Mesenchymal stem cell (in vitro differentiated cells and primary cell): ENCODE measurements at regions not wholly inside any gene's neighbourhood (a gene's known extent, or its start where the extent isn't known, plus 50 kb on each side); places are given as distances from the start of the nearest gene placed in this dataset.

ENCODE experiments used
- DNase-seq: peaks from one replicate; pipeline ENCODE4 v3.0.0-alpha.2; 2013
- H2AFZ ChIP-seq: one replicate; pipeline ENCODE4 v1.6.1; 2013; ENCODE audit warnings: low read depth, mild to moderate bottlenecking, control low read depth, inconsistent platforms, low read length, moderate library complexity
- H2AK5ac ChIP-seq: 2 replicates; pipeline ENCODE4 v1.6.1; 2013; ENCODE audit warnings: low read length, moderate library complexity, mild to moderate bottlenecking, inconsistent platforms; ENCODE audit not compliant: severe bottlenecking
- H2BK120ac ChIP-seq: one replicate; pipeline ENCODE4 v1.6.1; 2013; ENCODE audit warnings: low read depth, mild to moderate bottlenecking, inconsistent platforms, low read length, moderate library complexity
- H2BK12ac ChIP-seq, 2 experiments: one replicate each; pipeline ENCODE4 v1.6.1; 2013; ENCODE audit warnings: inconsistent platforms in 2 of 2, low read length in 2 of 2, mild to moderate bottlenecking in 2 of 2, moderate library complexity in 2 of 2, control low read depth in 1 of 2
- H2BK15ac ChIP-seq: one replicate; pipeline ENCODE4 v1.6.1; 2013; ENCODE audit warnings: mild to moderate bottlenecking, low read depth, inconsistent platforms; ENCODE audit not compliant: poor library complexity, severe bottlenecking
- H2BK5ac ChIP-seq: 2 replicates; pipeline ENCODE4 v1.6.1; 2013; ENCODE audit warnings: low read depth, mild to moderate bottlenecking, low read length, control low read depth, inconsistent platforms; ENCODE audit not compliant: poor library complexity, severe bottlenecking
- H3K14ac ChIP-seq, 2 experiments: one replicate each; pipeline ENCODE4 v1.6.1; 2013; ENCODE audit warnings: inconsistent platforms in 2 of 2, low read length in 2 of 2, control low read depth in 1 of 2, mild to moderate bottlenecking in 1 of 2, moderate library complexity in 1 of 2
- H3K18ac ChIP-seq, 2 experiments: one replicate each; pipeline ENCODE4 v1.6.1; 2013; ENCODE audit warnings: inconsistent platforms in 2 of 2, low read length in 2 of 2, control low read depth in 1 of 2, low read depth in 1 of 2, mild to moderate bottlenecking in 1 of 2
- H3K23ac ChIP-seq, 2 experiments: one replicate each; pipeline ENCODE4 v1.6.1; 2013; ENCODE audit warnings: inconsistent platforms in 2 of 2, low read length in 2 of 2, mild to moderate bottlenecking in 2 of 2, moderate library complexity in 2 of 2, control low read depth in 1 of 2
- H3K27ac ChIP-seq: 2 replicates; pipeline ENCODE4 v1.5.1; 2013; ENCODE audit warnings: mild to moderate bottlenecking, moderate library complexity, low read length, control low read depth, inconsistent platforms; ENCODE audit not compliant: poor library complexity, severe bottlenecking
- H3K27me3 ChIP-seq, 2 experiments: 2 replicates each; pipeline versions ENCODE4 v1.6.1 to v1.7.0; 2013; ENCODE audit warnings: low read length in 2 of 2, mild to moderate bottlenecking in 2 of 2, moderate library complexity in 2 of 2, control low read depth in 1 of 2, inconsistent platforms in 1 of 2; ENCODE audit not compliant: control insufficient read depth in 1 of 2, insufficient read depth in 1 of 2
- H3K36me3 ChIP-seq, 2 experiments: 2 replicates each; pipeline versions ENCODE4 v1.6.1 to v1.7.0; 2013; ENCODE audit warnings: low read length in 2 of 2, control low read depth in 1 of 2, inconsistent platforms in 1 of 2, low read depth in 1 of 2, mild to moderate bottlenecking in 1 of 2; ENCODE audit not compliant: insufficient read depth in 2 of 2, control insufficient read depth in 1 of 2
- H3K4ac ChIP-seq, 2 experiments: one replicate each; pipeline ENCODE4 v1.6.1; 2013; ENCODE audit warnings: inconsistent platforms in 2 of 2, low read length in 2 of 2, mild to moderate bottlenecking in 2 of 2, moderate library complexity in 2 of 2, control low read depth in 1 of 2, low read depth in 1 of 2
- H3K4me1 ChIP-seq: 2 replicates; pipeline ENCODE4 v1.6.1; 2013; ENCODE audit warnings: low read depth, low read length, control low read depth; ENCODE audit not compliant: control insufficient read depth, insufficient read depth
- H3K4me2 ChIP-seq: 2 replicates; pipeline ENCODE4 v1.6.1; 2013; ENCODE audit warnings: low read length, mild to moderate bottlenecking, inconsistent platforms; ENCODE audit not compliant: poor library complexity, severe bottlenecking
- H3K4me3 ChIP-seq, 2 experiments: 2 replicates each; pipeline versions ENCODE4 v1.5.1 to v1.7.0; 2013; ENCODE audit warnings: low read length in 2 of 2, mild to moderate bottlenecking in 2 of 2, control low read depth in 1 of 2, low read depth in 1 of 2; ENCODE audit not compliant: insufficient read depth in 1 of 2
- H3K79me1 ChIP-seq: replicated peaks from 2 replicates; pipeline ENCODE4 v1.6.1; 2013; ENCODE audit warnings: mild to moderate bottlenecking, control low read depth, low read length, inconsistent platforms; ENCODE audit not compliant: poor library complexity, severe bottlenecking
- H3K9ac ChIP-seq: 2 replicates; pipeline ENCODE4 v1.7.0; 2013; ENCODE audit warnings: mild to moderate bottlenecking, low read length, moderate library complexity
- H3K9me3 ChIP-seq: 2 replicates; pipeline ENCODE4 v1.7.0; 2013; ENCODE audit warnings: mild to moderate bottlenecking, low read length; ENCODE audit not compliant: control insufficient read depth
- H4K8ac ChIP-seq: one replicate; pipeline ENCODE4 v1.6.1; 2013; ENCODE audit warnings: inconsistent platforms, mild to moderate bottlenecking, low read length, moderate library complexity
- H4K91ac ChIP-seq: one replicate; pipeline ENCODE4 v1.6.1; 2013; ENCODE audit warnings: mild to moderate bottlenecking, low read length, inconsistent platforms
- WGBS: methylation state at CpG from one replicate; pipeline ENCODE4 v1.1.7; 2013; ENCODE audit warnings: mixed read lengths; 5-methylcytosine and 5-hydroxymethylcytosine counted together

- H2BK12ac ChIP-seq = no peak overlapping the region
- H2AK5ac ChIP-seq = no peak overlapping the region
- no peak overlapping the region for H2BK120ac ChIP-seq
- no peaks in the 10 kb centered on the region for H3K9me3 ChIP-seq
- H3K4ac ChIP-seq = no peak overlapping the region
- H4K91ac ChIP-seq = no peak overlapping the region
- H3K23ac ChIP-seq = no peak overlapping the region
- H4K8ac ChIP-seq = no peak overlapping the region
- H3K27ac ChIP-seq = no peak overlapping the region
- no peaks in the 10 kb centered on the region for H3K36me3 ChIP-seq
- no peak overlapping the region for H3K14ac ChIP-seq
- DNase-seq = no peak
- H3K9ac ChIP-seq = no peak overlapping the region
- no peak overlapping the region for H3K18ac ChIP-seq
- H2BK5ac ChIP-seq = no peak overlapping the region
- no peaks in the 10 kb centered on the region for H3K79me1 ChIP-seq
- no peak overlapping the region for H3K4me2 ChIP-seq
- H3K4me1 ChIP-seq = no peaks in the 10 kb centered on the region
- no peak overlapping the region for H2AFZ ChIP-seq
- H3K4me3 ChIP-seq = no peak overlapping the region
- no peaks in the 10 kb centered on the region for H3K27me3 ChIP-seq
- 78% methylated on average over 1 of the region's 1 CpG for WGBS
- no peak overlapping the region for H2BK15ac ChIP-seq
Measured at GRCh38 chr16:56125922-56126321, 65.4 kb upstream of the GNAO1 start.

- H3K27me3 ChIP-seq = no peaks in the 10 kb centered on the region
- no peaks in the 10 kb centered on the region for H3K9me3 ChIP-seq
- H2AFZ ChIP-seq = no peak overlapping the region
- no peak overlapping the region for H3K9ac ChIP-seq
- H3K79me1 ChIP-seq = no peaks in the 10 kb centered on the region
- no peak overlapping the region for H2BK5ac ChIP-seq
- H3K18ac ChIP-seq = no peak overlapping the region
- no peak overlapping the region for H3K14ac ChIP-seq
- DNase-seq = no peak
- H2BK15ac ChIP-seq = no peak overlapping the region
- H3K27ac ChIP-seq = no peak overlapping the region
- H2BK12ac ChIP-seq = no peak overlapping the region
- no peaks in the 10 kb centered on the region for H3K36me3 ChIP-seq
- H3K23ac ChIP-seq = no peak overlapping the region
- no peak overlapping the region for H3K4me3 ChIP-seq
- H2BK120ac ChIP-seq = no peak overlapping the region
- WGBS = 84% methylated on average over 2 of the region's 2 CpGs
- no peaks in the 10 kb centered on the region for H3K4me1 ChIP-seq
- no peak overlapping the region for H4K8ac ChIP-seq
- H3K4ac ChIP-seq = no peak overlapping the region
- no peak overlapping the region for H4K91ac ChIP-seq
- no peak overlapping the region for H2AK5ac ChIP-seq
- no peak overlapping the region for H3K4me2 ChIP-seq
Measured at GRCh38 chr16:56122251-56122650, 69.0 kb upstream of the GNAO1 start.

GRCh38 chr16:56121156-56121500, 70.2 kb upstream of the GNAO1 start:
- H3K4me3 ChIP-seq = no peak overlapping the region
- DNase-seq = no peak
- H3K23ac ChIP-seq = no peak overlapping the region
- no peak overlapping the region for H3K27ac ChIP-seq
- H2BK5ac ChIP-seq = no peak overlapping the region
- no peak overlapping the region for H3K9ac ChIP-seq
- no peak overlapping the region for H4K91ac ChIP-seq
- H3K4me2 ChIP-seq = no peak overlapping the region
- H4K8ac ChIP-seq = no peak overlapping the region
- no peaks in the 10 kb centered on the region for H3K4me1 ChIP-seq
- no peak overlapping the region for H3K4ac ChIP-seq
- no peaks in the 10 kb centered on the region for H3K9me3 ChIP-seq
- no peaks in the 10 kb centered on the region for H3K36me3 ChIP-seq
- H3K79me1 ChIP-seq = no peaks in the 10 kb centered on the region
- no peak overlapping the region for H2AK5ac ChIP-seq
- H2BK12ac ChIP-seq = no peak overlapping the region
- H3K14ac ChIP-seq = no peak overlapping the region
- no peak overlapping the region for H3K18ac ChIP-seq
- no peak overlapping the region for H2BK15ac ChIP-seq
- no peaks in the 10 kb centered on the region for H3K27me3 ChIP-seq
- no peak overlapping the region for H2BK120ac ChIP-seq
- WGBS = no CpG with 5 or more reads among the region's 2 CpGs
- H2AFZ ChIP-seq = no peak overlapping the region

- no peak overlapping the region for H2AK5ac ChIP-seq
- H3K9ac ChIP-seq = no peak overlapping the region
- no peak overlapping the region for H4K8ac ChIP-seq
- no peak overlapping the region for H3K4me3 ChIP-seq
- H3K4me2 ChIP-seq = no peak overlapping the region
- no peak overlapping the region for H2BK15ac ChIP-seq
- WGBS = 38% methylated on average over 1 of the region's 3 CpGs
- no peak overlapping the region for H3K23ac ChIP-seq
- no peaks in the 10 kb centered on the region for H3K9me3 ChIP-seq
- H3K4me1 ChIP-seq = no peaks in the 10 kb centered on the region
- H3K27ac ChIP-seq = no peak overlapping the region
- H3K18ac ChIP-seq = no peak overlapping the region
- H2AFZ ChIP-seq = no peak overlapping the region
- no peak overlapping the region for H2BK12ac ChIP-seq
- no peak overlapping the region for H2BK5ac ChIP-seq
- no peaks in the 10 kb centered on the region for H3K79me1 ChIP-seq
- no peaks in the 10 kb centered on the region for H3K36me3 ChIP-seq
- H3K4ac ChIP-seq = no peak overlapping the region
- H3K14ac ChIP-seq = no peak overlapping the region
- DNase-seq = no peak
- no peaks in the 10 kb centered on the region for H3K27me3 ChIP-seq
- H4K91ac ChIP-seq = no peak overlapping the region
- no peak overlapping the region for H2BK120ac ChIP-seq
Measured at GRCh38 chr16:56120447-56121155, 70.7 kb upstream of the GNAO1 start.
